H7 (cell line): ENCODE measurements at regions not wholly inside any gene's neighbourhood (a gene's known extent, or its start where the extent isn't known, plus 50 kb on each side); places are given as distances from the start of the nearest gene placed in this dataset.
"Not testable (repeated sequence)": the region's sequence is repeated elsewhere in the genome, so short reads cannot be mapped to it uniquely, and the experiment has no call there.

Experiments used
- DNase-seq: peaks from one replicate; pipeline ENCODE4 v3.0.0; 2012
- H3K27me3 ChIP-seq: 2 replicates; pipeline ENCODE4 v1.6.0; 2011; ENCODE audit warnings: mild to moderate bottlenecking, low read length; ENCODE audit not compliant: control insufficient read depth, insufficient read depth
- H3K36me3 ChIP-seq: replicated peaks from 2 replicates; pipeline ENCODE4 v1.5.1; 2011; ENCODE audit warnings: low read length; ENCODE audit not compliant: control insufficient read depth, insufficient read depth
- H3K4me3 ChIP-seq: 2 replicates; pipeline ENCODE4 v1.5.1; 2011; ENCODE audit warnings: low read depth, mild to moderate bottlenecking, control low read depth, low read length, moderate library complexity; ENCODE audit not compliant: insufficient read depth

DNA sequence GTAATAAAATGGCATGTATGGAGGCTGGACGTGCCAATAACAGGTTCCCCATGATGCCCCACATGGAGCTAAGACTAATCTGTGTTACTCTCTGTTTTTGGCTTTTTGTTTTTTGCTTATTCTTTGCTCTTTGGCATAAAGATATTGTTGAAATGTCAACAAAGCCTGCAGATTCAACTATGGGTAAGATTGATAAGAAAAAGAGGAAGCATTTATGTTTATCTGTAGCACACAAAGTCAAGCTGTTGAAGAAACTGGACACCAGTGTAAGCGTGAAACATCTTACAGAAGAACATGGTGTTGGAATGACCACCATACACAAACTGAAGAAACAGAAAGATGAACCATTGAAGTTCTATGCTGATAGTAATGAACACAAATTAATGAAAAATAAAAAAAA is 402.7 kb downstream of the LTN1 start:
- no peak overlapping the region for H3K4me3 ChIP-seq
- H3K36me3 ChIP-seq = no peaks in the 10 kb centered on the region
- H3K27me3 ChIP-seq = no peaks in the 10 kb centered on the region
- no peak for DNase-seq

GRCh38 chr21:28588997-28589396 is 403.7 kb downstream of the LTN1 start:
- DNase-seq = no peak
- H3K4me3 ChIP-seq = no peak overlapping the region
- no peaks in the 10 kb centered on the region for H3K36me3 ChIP-seq
- H3K27me3 ChIP-seq = no peaks in the 10 kb centered on the region

DNA sequence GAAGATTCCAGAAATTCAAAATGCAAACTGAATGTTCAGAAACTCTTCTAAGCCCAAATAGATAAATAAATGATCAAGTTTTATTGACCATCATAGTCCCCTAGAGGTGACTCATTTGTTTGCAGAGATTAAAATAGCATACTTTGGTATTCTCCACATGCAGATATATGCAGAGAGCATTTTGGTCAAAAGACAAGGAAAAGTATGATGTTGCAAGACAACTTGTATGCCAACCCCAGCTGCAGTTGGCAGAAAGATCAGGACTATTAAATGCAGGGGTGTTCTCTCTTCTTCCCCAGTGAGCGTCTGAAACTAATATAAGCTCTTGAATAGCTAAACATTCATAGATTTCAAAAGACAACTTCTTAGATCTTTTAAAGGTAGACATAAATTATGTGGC is 404.9 kb downstream of the LTN1 start:
- no peak for DNase-seq
- H3K4me3 ChIP-seq = no peak overlapping the region

GRCh38 chr21:28581976-28582375 is 410.7 kb downstream of the LTN1 start:
- Histone ChIP-seq H3K4me3 (no peak overlapping the region), H3K27me3 (no peaks in the 10 kb centered on the region), H3K36me3 (no peaks in the 10 kb centered on the region)
- no peak for DNase-seq

More for the DNA sequence above, 404.9 kb downstream of the LTN1 start:
- Histone ChIP-seq H3K36me3 (no peaks in the 10 kb centered on the region), H3K27me3 (no peaks in the 10 kb centered on the region)

DNA sequence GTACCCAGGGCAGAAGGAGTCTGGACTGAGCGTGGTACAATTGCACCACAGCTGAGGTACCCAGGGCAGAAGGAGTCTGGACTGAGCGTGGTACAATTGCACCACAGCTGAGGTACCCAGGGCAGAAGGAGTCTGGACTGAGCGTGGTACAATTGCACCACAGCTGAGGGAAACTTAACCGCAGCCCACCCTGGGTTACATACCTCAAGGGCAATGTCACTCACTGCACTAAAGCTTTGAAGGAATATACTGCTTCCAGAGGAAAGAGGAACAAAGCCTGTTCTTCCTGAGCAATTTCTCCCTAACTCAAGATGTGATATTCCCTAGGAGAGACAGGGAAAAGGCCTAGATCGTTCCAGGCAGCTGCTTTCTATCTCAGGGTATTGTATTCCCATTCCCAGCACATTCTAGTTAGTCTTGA is 411.4 kb downstream of the LTN1 start:
- not testable (repeated sequence) for H3K36me3 ChIP-seq, DNase-seq, H3K27me3 ChIP-seq, H3K4me3 ChIP-seq

- no peaks in the 10 kb centered on the region for H3K27me3 ChIP-seq
- no peaks in the 10 kb centered on the region for H3K36me3 ChIP-seq
- no peak for DNase-seq
- no peak overlapping the region for H3K4me3 ChIP-seq
These were observed 412.1 kb downstream of the LTN1 start for GRCh38 chr21:28580585-28580984.

DNA sequence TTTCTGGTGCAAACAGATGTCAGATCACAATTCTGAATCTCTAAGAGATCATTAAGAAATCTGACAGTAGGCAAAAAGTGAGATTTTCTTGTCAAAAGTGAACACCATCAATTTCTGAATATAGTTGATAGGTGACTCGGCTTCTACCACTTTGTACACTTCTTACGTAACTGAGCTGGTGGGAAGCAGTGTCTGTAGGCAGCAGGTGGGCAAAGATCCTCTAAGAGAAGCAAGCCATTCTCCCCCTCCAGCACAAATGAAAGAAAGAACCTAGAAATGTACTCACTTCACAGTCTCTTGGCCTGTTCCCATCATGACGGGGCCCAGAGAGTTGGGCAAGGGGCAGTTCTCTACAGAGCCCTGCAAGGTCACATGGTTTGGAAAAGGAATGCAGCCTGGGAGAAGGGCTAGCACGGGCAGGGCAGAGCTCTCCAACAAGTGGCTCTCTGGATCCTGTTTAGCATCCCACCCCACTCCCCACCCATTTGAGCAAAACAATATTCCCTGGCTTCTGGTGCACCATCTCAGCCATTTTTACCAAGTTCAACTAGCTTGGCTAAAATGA is 412.6 kb downstream of the LTN1 start:
- Histone ChIP-seq H3K27me3 (no peaks in the 10 kb centered on the region), H3K4me3 (no peak overlapping the region)
- DNase-seq = no peak

DNA sequence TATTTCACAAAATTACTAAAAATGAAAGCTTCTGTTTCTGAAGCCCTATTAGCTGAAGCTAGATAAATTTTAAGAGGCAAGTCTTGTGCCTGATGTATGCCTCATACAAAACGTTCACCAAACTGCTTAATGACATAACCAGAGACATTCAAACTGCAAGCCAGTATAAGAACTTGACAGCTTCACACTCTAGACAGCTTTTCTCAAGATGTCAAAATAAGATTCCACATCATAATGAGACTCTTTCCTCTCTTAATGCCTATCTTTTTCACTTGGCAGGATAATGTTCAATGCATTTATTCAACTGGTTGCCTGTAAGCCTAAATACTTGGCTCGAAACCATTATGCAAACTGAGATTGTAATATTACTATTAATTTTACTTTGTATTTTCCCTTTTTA is 424.0 kb downstream of the LTN1 start:
- no peaks in the 10 kb centered on the region for H3K27me3 ChIP-seq
- H3K36me3 ChIP-seq = no peaks in the 10 kb centered on the region
- DNase-seq = no peak
- no peak overlapping the region for H3K4me3 ChIP-seq

More for the DNA sequence above, 412.6 kb downstream of the LTN1 start:
- H3K36me3 ChIP-seq = no peaks in the 10 kb centered on the region

DNA sequence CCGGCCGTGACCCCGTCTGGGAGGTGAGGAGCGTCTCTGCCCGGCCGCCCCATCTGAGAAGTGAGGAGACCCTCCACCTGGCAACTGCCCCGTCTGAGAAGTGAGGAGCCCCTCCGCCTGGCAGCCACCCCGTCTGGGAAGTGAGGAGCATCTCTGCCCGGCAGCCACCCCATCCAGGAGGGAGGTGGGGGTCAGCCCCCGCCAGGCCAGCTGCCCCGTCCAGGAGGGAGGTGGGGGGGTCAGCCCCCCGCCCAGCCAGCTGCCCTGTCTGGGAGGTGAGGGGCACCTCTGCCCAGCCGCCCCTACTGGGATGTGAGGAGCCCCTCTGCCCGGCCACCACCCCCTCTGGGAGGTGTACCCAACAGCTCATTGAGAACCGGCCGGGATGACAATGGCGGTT is 428.7 kb downstream of the LTN1 start:
- DNase-seq, H3K4me3 ChIP-seq, H3K27me3 ChIP-seq: not testable (repeated sequence)

GRCh38 chr21:28561772-28562171 is 430.9 kb downstream of the LTN1 start:
- no peaks in the 10 kb centered on the region for H3K36me3 ChIP-seq
- no peak for DNase-seq

More for the DNA sequence above, 428.7 kb downstream of the LTN1 start:
- H3K36me3 ChIP-seq = not testable (repeated sequence)

GRCh38 chr21:28554660-28555475 is 437.8 kb downstream of the LTN1 start:
- Histone ChIP-seq H3K36me3 (no peaks in the 10 kb centered on the region), H3K4me3 (no peak overlapping the region), H3K27me3 (no peaks in the 10 kb centered on the region)
- DNase-seq = no peak

More at GRCh38 chr21:28561772-28562171, 430.9 kb downstream of the LTN1 start:
- Histone ChIP-seq H3K4me3 (no peak overlapping the region), H3K27me3 (no peaks in the 10 kb centered on the region)

- H3K4me3 ChIP-seq = no peak overlapping the region
- no peak for DNase-seq
- no peaks in the 10 kb centered on the region for H3K27me3 ChIP-seq
- no peaks in the 10 kb centered on the region for H3K36me3 ChIP-seq
These were observed 442.4 kb downstream of the LTN1 start for GRCh38 chr21:28550057-28550825.

- no peaks in the 10 kb centered on the region for H3K36me3 ChIP-seq
- no peaks in the 10 kb centered on the region for H3K27me3 ChIP-seq
- no peak overlapping the region for H3K4me3 ChIP-seq
- no peak for DNase-seq
These were observed 444.4 kb downstream of the LTN1 start for GRCh38 chr21:28548291-28548690.

DNA sequence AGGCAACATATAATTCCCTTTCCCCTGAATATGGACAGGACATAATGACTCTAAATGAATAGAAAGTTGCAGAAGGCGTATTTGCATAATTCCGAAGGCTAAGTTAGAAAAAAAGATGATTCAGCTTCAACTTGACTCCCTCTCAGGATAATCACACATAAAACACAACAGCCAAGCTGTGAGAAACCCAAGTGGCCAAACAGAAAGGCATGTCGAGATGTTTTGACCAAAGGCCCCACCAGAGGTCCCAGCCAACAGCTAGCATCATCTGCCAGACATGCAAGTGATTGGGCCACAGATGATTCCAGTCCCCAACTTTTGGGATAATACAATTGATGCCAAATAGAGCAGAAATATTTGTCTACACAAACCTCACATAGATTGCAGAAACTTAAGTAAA is 444.9 kb downstream of the LTN1 start:
- no peaks in the 10 kb centered on the region for H3K27me3 ChIP-seq
- DNase-seq = no peak
- no peaks in the 10 kb centered on the region for H3K36me3 ChIP-seq
- no peak overlapping the region for H3K4me3 ChIP-seq

DNA sequence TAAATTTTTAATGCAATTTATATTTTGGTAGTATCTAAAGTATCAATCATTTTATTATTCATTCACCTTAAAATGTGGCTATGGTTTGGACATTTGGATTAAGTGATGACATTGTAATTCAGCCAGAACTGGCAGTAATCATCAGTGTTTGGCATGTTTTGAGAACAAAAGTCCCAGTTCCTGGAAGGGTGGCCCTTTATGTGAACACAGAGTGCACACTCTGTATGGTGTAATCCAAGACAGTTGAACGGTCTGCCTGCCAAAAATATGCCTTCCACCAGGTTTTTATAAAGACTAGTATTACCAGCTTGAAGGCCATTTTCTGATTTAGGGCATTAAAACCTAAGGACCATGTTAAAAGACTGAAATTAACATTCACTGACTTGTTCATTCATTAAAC is 448.7 kb downstream of the LTN1 start:
- no peaks in the 10 kb centered on the region for H3K27me3 ChIP-seq
- H3K4me3 ChIP-seq = no peak overlapping the region
- no peaks in the 10 kb centered on the region for H3K36me3 ChIP-seq
- no peak for DNase-seq
